ENCODE measurements at regions not wholly inside any gene's neighbourhood (a gene's known extent, or its start where the extent isn't known, plus 50 kb on each side); places are given as distances from the start of the nearest gene placed in this dataset.

- DNase-seq (ENCODE audit: low read depth) = no peak
- no peak for TF ChIP-seq CTCF (IDR thresholded peaks at IDR 0.05; ENCODE audit: insufficient read depth, low read depth, low read length)
- ChIA-PET CTCF (interaction anchor here (0.7 kb wide), 1 partner anchor 342 kb away, joined by 5 read pairs; no protein-coding TSS in a partner anchor), POLR2A (no interaction called here)
- H3K36me3 ChIP-seq (ENCODE audit: control insufficient read depth, insufficient read depth, low read length) = no peaks in the 10 kb centered on the region
- H3K27me3 ChIP-seq (ENCODE audit: control insufficient read depth, insufficient read depth, low read length) = no peaks in the 10 kb centered on the region
- no peak overlapping the region for H3K4me3 ChIP-seq (ENCODE audit: low read depth, low read length)
Observed at GRCh38 chr3:188088948-188089685, 64.8 kb upstream of the LPP start.

- H3K36me3 ChIP-seq (ENCODE audit: control insufficient read depth, insufficient read depth, low read length) = no peaks in the 10 kb centered on the region
- no peak overlapping the region for H3K4me3 ChIP-seq (ENCODE audit: low read depth, low read length)
- TF ChIP-seq CTCF (IDR thresholded peaks at IDR 0.05; ENCODE audit: insufficient read depth, low read depth, low read length) = no peak
- ChIA-PET POLR2A (no interaction called here), CTCF (no interaction called here)
- no peak for DNase-seq (ENCODE audit: low read depth)
- no peaks in the 10 kb centered on the region for H3K27me3 ChIP-seq (ENCODE audit: control insufficient read depth, insufficient read depth, low read length)
Observed at GRCh38 chr3:188090620-188091309, 63.2 kb upstream of the LPP start.

GRCh38 chr3:188091746-188092145, 62.2 kb upstream of the LPP start:
- Histone ChIP-seq H3K27me3 (ENCODE audit: control insufficient read depth, insufficient read depth, low read length) (no peaks in the 10 kb centered on the region), H3K4me3 (ENCODE audit: low read depth, low read length) (no peak overlapping the region), H3K36me3 (ENCODE audit: control insufficient read depth, insufficient read depth, low read length) (no peaks in the 10 kb centered on the region)
- no peak for DNase-seq (ENCODE audit: low read depth)
- TF ChIP-seq CTCF (IDR thresholded peaks at IDR 0.05; ENCODE audit: insufficient read depth, low read depth, low read length) = no peak
- POLR2A ChIA-PET = no interaction called here
- CTCF ChIA-PET = no interaction called here

- no peak for DNase-seq (ENCODE audit: low read depth)
- Histone ChIP-seq H3K27me3 (ENCODE audit: control insufficient read depth, insufficient read depth, low read length) (no peaks in the 10 kb centered on the region), H3K4me3 (ENCODE audit: low read depth, low read length) (no peak overlapping the region), H3K36me3 (ENCODE audit: control insufficient read depth, insufficient read depth, low read length) (no peaks in the 10 kb centered on the region)
- CTCF ChIA-PET = no interaction called here
- no peak for TF ChIP-seq CTCF (IDR thresholded peaks at IDR 0.05; ENCODE audit: insufficient read depth, low read depth, low read length)
- POLR2A ChIA-PET = no interaction called here
Observed at GRCh38 chr3:188092648-188093047, 61.3 kb upstream of the LPP start.

- TF ChIP-seq CTCF (IDR thresholded peaks at IDR 0.05; ENCODE audit: insufficient read depth, low read depth, low read length) = no peak
- no peak for DNase-seq (ENCODE audit: low read depth)
- Histone ChIP-seq H3K27me3 (ENCODE audit: control insufficient read depth, insufficient read depth, low read length) (no peaks in the 10 kb centered on the region), H3K36me3 (ENCODE audit: control insufficient read depth, insufficient read depth, low read length) (no peaks in the 10 kb centered on the region), H3K4me3 (ENCODE audit: low read depth, low read length) (no peak overlapping the region)
- CTCF ChIA-PET = no interaction called here
- POLR2A ChIA-PET = no interaction called here
Observed at GRCh38 chr3:188095431-188095830, 58.5 kb upstream of the LPP start.

Data from BJ (cell line).